GM19238 (cell line): ENCODE measurements at regions not wholly inside any gene's neighbourhood (a gene's known extent, or its start where the extent isn't known, plus 50 kb on each side); places are given as distances from the start of the nearest gene placed in this dataset.
"Not testable (repeated sequence)": the region's sequence is repeated elsewhere in the genome, so short reads cannot be mapped to it uniquely, and the experiment has no call there.

Experiments
- DNase-seq: peaks from one replicate; pipeline ENCODE4 v3.0.0; 2011; ENCODE audit warnings: low spot score; ENCODE audit not compliant: insufficient read length

GRCh38 chrX:20718592-20719380 is 452.1 kb upstream of the RPS6KA3 start:
- DNase-seq, result no peak

- DNase-seq, result no peak
Observed at GRCh38 chrX:20715176-20715575, 448.5 kb upstream of the RPS6KA3 start.

- no peak for DNase-seq
Observed at GRCh38 chrX:20712811-20713210, 446.1 kb upstream of the RPS6KA3 start.

- DNase-seq, result no peak
Observed at GRCh38 chrX:20711366-20711765, 444.7 kb upstream of the RPS6KA3 start.

GRCh38 chrX:20693078-20693477 is 426.4 kb upstream of the RPS6KA3 start:
- DNase-seq, result no peak

GRCh38 chrX:20686256-20686655 is 419.5 kb upstream of the RPS6KA3 start:
- no peak for DNase-seq

GRCh38 chrX:20685652-20686051 is 418.9 kb upstream of the RPS6KA3 start:
- DNase-seq, result no peak

- DNase-seq, result no peak
Observed at GRCh38 chrX:20681683-20682082, 415.0 kb upstream of the RPS6KA3 start.

- no peak for DNase-seq
Observed at GRCh38 chrX:20680998-20681397, 414.3 kb upstream of the RPS6KA3 start.

- DNase-seq, result no peak
Observed at GRCh38 chrX:20672476-20672875, 405.8 kb upstream of the RPS6KA3 start.

GRCh38 chrX:20671746-20672145 is 405.0 kb upstream of the RPS6KA3 start:
- not testable (repeated sequence) for DNase-seq

GRCh38 chrX:20670611-20671010 is 403.9 kb upstream of the RPS6KA3 start:
- DNase-seq, result no peak

GRCh38 chrX:20668550-20668949 is 401.8 kb upstream of the RPS6KA3 start:
- no peak for DNase-seq

- DNase-seq, result no peak
Observed at GRCh38 chrX:20666331-20666730, 399.6 kb upstream of the RPS6KA3 start.

- no peak for DNase-seq
Observed at GRCh38 chrX:20665481-20665880, 398.8 kb upstream of the RPS6KA3 start.

GRCh38 chrX:20664774-20665173 is 398.1 kb upstream of the RPS6KA3 start:
- no peak for DNase-seq

- no peak for DNase-seq
Observed at GRCh38 chrX:20664131-20664530, 397.4 kb upstream of the RPS6KA3 start.

GRCh38 chrX:20663336-20663735 is 396.6 kb upstream of the RPS6KA3 start:
- no peak for DNase-seq

GRCh38 chrX:20656721-20657120 is 390.0 kb upstream of the RPS6KA3 start:
- DNase-seq, result no peak

GRCh38 chrX:20654596-20655106 is 387.9 kb upstream of the RPS6KA3 start:
- no peak for DNase-seq

- DNase-seq, result no peak
Observed at GRCh38 chrX:20653070-20653469, 386.4 kb upstream of the RPS6KA3 start.

GRCh38 chrX:20641954-20642353 is 375.2 kb upstream of the RPS6KA3 start:
- no peak for DNase-seq

GRCh38 chrX:20639115-20639514 is 372.4 kb upstream of the RPS6KA3 start:
- DNase-seq, result no peak
